ENCODE measurements at regions not wholly inside any gene's neighbourhood (a gene's known extent, or its start where the extent isn't known, plus 50 kb on each side); places are given as distances from the start of the nearest gene placed in this dataset.
A peak's percentile ranks its signal among the peaks of the same experiment; 100 is the strongest.

DNA sequence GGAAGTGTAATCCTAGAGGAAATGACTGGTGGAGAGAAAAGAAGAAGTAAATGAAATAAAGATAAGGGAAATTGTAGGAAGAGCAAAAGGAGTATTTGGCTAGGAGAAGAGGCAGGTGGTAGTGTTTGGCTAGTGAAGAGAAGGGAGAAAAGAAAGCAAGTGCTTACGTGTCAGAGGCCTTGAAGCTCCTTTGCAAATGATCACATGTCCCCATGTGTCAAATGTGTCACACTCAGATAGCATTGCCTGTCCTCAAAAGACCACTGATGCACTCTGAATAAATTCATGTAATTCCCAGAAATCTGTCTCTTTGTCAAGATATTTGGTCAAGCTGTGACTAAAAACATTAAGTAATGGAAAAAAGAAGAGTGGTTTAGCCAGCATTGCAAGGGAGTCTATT, 639.3 kb downstream of the TUSC7 start:
- H3K36me3 ChIP-seq, result no peaks in the 10 kb centered on the region
- no peak overlapping the region for H3K4me3 ChIP-seq
- H3K27me3 ChIP-seq (ENCODE audit: low read depth), result no peaks in the 10 kb centered on the region
- intact Hi-C loops (cut with micrococcal nuclease), result no loop called here
- no peak for DNase-seq
- no peaks in the 10 kb centered on the region for H3K9me3 ChIP-seq (replicated peaks)
- TF ChIP-seq, protein P1, sequence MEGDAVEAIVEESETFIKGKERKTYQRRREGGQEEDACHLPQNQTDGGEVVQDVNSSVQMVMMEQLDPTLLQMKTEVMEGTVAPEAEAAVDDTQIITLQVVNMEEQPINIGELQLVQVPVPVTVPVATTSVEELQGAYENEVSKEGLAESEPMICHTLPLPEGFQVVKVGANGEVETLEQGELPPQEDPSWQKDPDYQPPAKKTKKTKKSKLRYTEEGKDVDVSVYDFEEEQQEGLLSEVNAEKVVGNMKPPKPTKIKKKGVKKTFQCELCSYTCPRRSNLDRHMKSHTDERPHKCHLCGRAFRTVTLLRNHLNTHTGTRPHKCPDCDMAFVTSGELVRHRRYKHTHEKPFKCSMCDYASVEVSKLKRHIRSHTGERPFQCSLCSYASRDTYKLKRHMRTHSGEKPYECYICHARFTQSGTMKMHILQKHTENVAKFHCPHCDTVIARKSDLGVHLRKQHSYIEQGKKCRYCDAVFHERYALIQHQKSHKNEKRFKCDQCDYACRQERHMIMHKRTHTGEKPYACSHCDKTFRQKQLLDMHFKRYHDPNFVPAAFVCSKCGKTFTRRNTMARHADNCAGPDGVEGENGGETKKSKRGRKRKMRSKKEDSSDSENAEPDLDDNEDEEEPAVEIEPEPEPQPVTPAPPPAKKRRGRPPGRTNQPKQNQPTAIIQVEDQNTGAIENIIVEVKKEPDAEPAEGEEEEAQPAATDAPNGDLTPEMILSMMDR (IDR thresholded peaks at IDR 0.05; ENCODE audit: borderline replicate concordance), result no peak
- no peaks in the 10 kb centered on the region for H3K4me1 ChIP-seq
- H3K27ac ChIP-seq (replicated peaks), result no peak overlapping the region

DNA sequence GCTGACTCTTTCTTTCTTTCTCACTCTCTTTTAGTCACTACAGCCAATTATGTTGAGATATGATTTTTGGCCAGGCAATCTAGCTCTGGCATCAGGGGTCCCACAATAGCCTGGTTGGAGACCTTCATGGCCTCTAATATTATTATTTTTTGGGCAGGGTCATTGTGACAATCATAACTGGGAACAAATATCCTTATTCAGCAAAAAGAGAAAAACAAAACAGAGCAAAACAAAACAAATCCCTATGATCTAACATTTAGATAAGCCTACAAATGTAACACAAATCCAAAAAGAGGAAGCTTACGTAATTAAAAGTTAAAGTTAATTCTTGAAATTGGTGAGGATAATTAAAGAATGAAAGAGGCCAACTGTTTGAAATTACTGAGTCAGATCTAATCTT, 640.0 kb downstream of the TUSC7 start:
- TF ChIP-seq, protein P1 (IDR thresholded peaks at IDR 0.05; ENCODE audit: borderline replicate concordance), result no peak
- no peaks in the 10 kb centered on the region for H3K36me3 ChIP-seq
- intact Hi-C loops (cut with micrococcal nuclease), result no loop called here
- no peak overlapping the region for H3K27ac ChIP-seq (replicated peaks)
- H3K4me1 ChIP-seq, result no peaks in the 10 kb centered on the region
- no peaks in the 10 kb centered on the region for H3K9me3 ChIP-seq (replicated peaks)
- no peak for DNase-seq
- H3K27me3 ChIP-seq (ENCODE audit: low read depth), result no peaks in the 10 kb centered on the region
- no peak overlapping the region for H3K4me3 ChIP-seq

DNA sequence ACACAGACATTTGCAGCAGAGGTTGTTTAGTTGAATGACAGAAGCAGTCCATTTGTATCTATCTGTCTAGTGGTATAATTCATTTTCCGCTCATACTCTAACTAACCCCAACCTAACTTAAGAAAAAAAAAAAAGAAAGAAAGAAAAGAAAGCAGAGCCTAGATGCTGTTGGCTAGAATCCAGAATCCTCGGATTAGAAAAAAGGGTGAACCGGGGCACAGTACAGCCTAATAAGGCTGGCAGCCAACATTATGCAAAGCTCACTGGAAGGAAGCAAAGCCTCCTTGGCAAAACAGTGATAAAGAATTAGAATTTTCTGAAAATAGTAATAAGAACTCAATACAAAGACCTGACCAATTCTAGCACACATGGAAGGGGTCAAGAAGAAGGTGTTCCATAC, 640.8 kb downstream of the TUSC7 start:
- intact Hi-C loops (cut with micrococcal nuclease), result no loop called here
- no peak for DNase-seq
- TF ChIP-seq, protein P1 (IDR thresholded peaks at IDR 0.05; ENCODE audit: borderline replicate concordance), result no peak
- Histone ChIP-seq H3K27ac (replicated peaks) (no peak overlapping the region), H3K9me3 (replicated peaks) (no peaks in the 10 kb centered on the region), H3K4me1 (no peaks in the 10 kb centered on the region), H3K36me3 (no peaks in the 10 kb centered on the region), H3K27me3 (ENCODE audit: low read depth) (no peaks in the 10 kb centered on the region), H3K4me3 (no peak overlapping the region)

DNA sequence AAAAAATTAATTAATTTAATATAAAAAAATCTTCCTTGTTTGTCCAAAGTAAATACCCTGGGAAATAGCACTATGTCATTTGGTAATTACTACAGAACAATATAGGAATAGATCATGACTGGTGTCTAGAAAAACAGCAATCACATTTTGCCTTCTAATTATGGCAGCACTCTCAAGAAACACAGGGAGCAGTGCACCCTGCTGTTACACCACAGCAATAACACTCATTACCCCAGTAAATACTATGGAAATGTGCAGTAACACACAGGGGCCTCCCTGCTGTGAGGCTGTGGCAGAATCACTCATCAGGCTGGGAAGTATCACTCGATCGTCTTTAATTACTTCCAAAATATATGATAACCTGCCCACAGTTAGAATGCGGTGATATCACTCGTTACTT, 646.0 kb downstream of the TUSC7 start:
- H3K9me3 ChIP-seq (replicated peaks), result peaks cover 5% of the 10 kb centered on the region
- no peaks in the 10 kb centered on the region for H3K27me3 ChIP-seq (ENCODE audit: low read depth)
- TF ChIP-seq, protein P1 (IDR thresholded peaks at IDR 0.05; ENCODE audit: borderline replicate concordance), result peak; percentile 35
- H3K27ac ChIP-seq (replicated peaks), result no peak overlapping the region
- no peaks in the 10 kb centered on the region for H3K36me3 ChIP-seq
- H3K4me1 ChIP-seq, result no peaks in the 10 kb centered on the region
- no peak for DNase-seq
- H3K4me3 ChIP-seq, result no peak overlapping the region
- intact Hi-C loops (cut with micrococcal nuclease), result no loop called here

DNA sequence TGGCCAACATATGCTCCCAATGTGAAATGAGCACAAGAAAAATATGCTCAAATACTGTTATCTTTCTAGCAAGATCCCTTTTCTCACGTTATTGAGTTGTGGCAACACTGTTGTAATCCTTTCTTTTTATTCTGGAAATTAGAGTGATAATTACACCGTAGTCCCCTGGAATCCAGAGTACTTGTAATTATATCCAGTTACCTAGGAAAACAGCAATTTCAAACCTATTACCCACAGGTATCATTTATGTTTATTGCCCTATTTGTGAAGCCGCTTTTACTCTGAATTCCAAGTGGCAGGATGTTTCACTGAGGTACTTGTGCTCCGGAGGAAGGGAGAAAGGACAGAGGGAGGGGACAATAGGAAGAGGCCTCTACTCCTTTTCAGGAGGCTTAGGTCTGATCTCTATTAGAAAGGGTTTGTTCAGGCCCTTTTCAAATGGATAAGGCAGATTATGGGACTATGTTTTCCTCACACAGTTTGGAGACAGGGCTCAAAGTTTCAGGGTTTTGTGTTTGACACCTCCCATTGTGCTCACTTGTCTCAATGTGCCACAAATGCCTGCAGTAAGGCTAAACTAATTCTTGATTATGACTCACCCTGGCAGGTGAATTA, 646.6 kb downstream of the TUSC7 start:
- intact Hi-C loops (cut with micrococcal nuclease), result no loop called here
- Histone ChIP-seq H3K4me3 (no peak overlapping the region), H3K36me3 (no peaks in the 10 kb centered on the region), H3K4me1 (no peaks in the 10 kb centered on the region), H3K9me3 (replicated peaks) (peaks cover 12% of the 10 kb centered on the region), H3K27me3 (ENCODE audit: low read depth) (no peaks in the 10 kb centered on the region), H3K27ac (replicated peaks) (no peak overlapping the region)
- TF ChIP-seq, protein P1 (IDR thresholded peaks at IDR 0.05; ENCODE audit: borderline replicate concordance), result no peak
- no peak for DNase-seq
